GM20431 (cell line): ENCODE measurements at regions not wholly inside any gene's neighbourhood (a gene's known extent, or its start where the extent isn't known, plus 50 kb on each side); places are given as distances from the start of the nearest gene placed in this dataset.

Experiments used
- in situ Hi-C: fragments of 300-500 bp; cut with MseI, MboI; formaldehyde crosslinking; loops from one replicate; pipeline ENCODE4 v1.15.0; 2020; ENCODE audit warnings: low sequenced_read_pairs; ENCODE audit not compliant: unreplicated experiment

GRCh38 chr1:117678246-117678977 is 72.6 kb downstream of the TENT5C start:
- in situ Hi-C loops: loop anchor here (10.0 kb wide), 1 partner anchor 144 kb away; no protein-coding TSS in a partner anchor

GRCh38 chr1:117679299-117679698 is 73.5 kb downstream of the TENT5C start:
- in situ Hi-C loops: loop anchor here (10.0 kb wide), 1 partner anchor 144 kb away; no protein-coding TSS in a partner anchor

GRCh38 chr1:117679868-117680267 is 74.0 kb downstream of the TENT5C start:
- in situ Hi-C loops: loop anchor here (10.0 kb wide), 1 partner anchor 145 kb away; no protein-coding TSS in a partner anchor

DNA sequence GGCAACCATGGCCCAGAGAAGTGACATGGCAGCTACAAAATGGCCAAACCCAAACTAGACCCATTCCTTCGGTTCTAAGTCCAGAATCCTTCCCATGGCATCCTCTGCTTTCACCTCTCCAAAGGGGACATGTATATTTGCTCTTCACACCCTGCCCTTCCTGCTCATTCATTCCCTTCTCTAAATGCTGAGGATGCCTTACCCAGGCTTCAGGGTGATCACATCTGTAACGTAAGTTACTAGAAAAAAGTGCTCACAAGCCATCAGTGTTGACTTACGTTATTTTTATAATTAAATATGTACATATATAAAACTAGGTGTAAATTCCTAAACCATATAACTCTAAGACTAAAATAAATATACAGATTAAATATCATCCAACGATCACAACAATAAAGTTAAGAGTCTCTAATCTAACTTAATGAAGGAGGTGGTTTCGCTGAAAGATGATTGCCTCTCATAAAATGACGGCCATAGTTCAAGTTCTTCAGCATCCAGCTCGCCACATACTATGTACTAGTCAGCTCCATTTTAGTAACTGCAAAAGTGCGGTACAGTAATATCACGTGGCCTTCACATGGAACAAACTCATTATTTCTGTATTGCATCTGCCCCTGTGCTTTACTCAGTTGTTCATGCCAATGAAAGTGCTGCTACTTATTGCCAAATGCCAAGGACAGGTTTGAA is 74.6 kb downstream of the TENT5C start:
- in situ Hi-C loops: no loop called here

DNA sequence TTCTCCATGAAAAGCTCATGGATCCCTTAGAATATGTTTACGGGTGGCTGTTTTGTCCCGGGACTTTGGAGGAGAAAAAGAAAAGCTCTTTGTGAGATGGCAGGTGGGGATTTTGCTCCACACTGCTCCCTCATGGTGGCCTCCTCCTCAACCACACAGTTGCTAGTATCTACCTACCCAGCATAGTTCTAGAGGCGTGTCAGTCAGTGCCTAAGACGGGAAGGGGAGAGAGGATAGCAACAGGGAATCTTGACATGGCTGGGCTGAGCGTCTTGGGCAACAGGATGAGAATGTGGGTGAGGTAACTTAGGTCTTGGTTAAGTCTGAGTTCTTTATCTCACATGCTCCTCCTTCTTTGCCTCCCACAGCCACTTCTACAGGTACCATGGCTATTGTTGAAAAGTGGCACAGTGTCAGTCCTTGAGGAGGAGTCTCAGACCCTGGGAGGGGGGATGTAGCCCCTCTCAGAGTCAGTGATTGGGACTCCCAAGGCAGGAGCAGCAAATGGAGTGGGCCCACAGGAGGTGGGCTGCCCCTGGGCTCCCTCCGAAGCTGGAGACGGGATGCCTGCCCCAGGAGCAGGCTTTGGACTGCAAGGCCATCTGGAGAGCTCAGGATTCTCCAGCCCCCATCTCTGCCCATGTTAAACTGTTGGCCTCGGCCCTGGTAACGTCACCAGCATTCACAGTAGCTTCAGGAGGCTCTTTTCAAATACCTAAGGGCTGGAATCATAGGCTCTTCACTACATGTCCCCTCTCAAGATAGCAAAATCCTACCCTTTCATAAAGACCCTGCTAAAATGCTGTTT is 75.4 kb downstream of the TENT5C start:
- in situ Hi-C loops: no loop called here

DNA sequence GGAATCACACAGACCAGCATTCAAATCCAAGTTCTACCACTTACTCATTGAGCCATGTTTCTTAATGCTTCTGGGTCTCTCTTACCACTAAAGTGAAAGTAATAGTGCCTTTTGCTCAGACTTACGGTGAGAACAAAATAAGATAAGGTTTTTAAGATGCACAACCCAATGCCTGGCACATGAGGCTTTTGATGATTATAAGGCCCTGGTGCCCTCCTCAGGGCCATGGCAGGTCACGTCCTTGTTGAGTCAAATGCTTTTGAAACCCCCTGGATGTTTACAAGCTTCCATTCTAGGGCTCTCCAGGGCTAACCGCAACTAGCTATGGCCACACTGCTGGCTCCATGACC is 76.0 kb downstream of the TENT5C start:
- in situ Hi-C loops: no loop called here

DNA sequence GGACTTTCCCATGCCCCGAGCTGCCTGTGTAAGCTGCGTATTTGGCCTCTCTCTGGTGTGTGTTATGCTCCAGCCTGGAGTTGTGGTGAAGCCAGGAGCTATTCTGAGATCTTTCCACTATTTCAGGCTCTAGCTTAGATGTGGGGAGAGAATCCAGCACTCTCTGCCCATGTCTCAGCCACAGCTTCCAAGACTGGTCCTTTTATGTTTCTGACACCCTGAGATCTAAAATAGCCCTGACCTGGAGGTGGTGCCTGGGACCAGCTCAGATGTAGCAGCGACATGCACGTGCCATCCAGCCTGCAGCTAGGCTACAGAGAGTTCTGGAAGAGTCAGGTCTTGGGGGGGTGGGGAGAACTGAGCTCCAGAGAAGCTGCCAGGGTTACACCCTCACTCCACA is 76.5 kb downstream of the TENT5C start:
- in situ Hi-C loops: no loop called here

GRCh38 chr1:117683571-117684285 is 77.9 kb downstream of the TENT5C start:
- in situ Hi-C loops: no loop called here

DNA sequence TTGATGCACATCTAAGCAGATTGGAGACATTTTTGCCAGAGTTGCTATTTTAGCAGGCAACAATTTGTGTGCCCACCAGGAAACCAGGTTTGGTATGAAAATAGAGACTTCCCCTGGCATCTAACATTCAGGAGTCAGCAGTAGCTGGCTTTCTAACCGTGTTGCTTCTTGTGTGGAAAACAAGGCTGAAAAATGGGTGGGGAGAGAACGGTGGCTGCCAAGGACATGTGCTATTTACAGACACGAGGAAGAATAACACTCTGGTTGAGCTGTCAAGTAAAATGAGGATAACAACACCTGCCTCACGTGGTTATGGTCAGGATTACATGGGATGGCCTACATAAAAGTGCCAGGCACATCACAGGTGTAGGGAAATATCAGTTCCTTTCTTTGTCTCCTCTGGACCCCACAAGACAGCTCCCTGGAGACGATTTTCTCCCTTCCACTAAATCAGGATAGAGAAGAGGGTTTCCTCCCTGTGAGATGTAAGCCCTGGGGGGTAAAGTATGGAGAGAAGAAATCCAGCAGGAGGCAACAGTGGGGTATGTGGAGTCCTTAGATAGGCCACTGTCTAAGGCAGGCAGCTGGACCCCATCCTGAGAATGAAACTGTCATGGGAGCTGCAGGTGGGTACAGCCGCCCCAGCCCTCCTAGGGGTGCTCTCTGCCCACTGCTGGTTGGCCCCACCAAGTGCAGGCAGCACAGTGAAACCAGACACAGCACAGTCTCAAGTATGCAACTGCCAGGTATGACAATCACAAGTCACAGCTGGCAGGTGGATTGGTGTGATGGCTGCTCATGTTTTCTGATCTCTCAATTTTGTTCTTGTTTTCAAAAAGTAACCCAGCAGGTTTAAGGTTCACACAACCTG is 80.3 kb downstream of the TENT5C start:
- in situ Hi-C loops: no loop called here

- in situ Hi-C loops: no loop called here
These were observed 81.1 kb downstream of the TENT5C start for GRCh38 chr1:117686907-117687306.

DNA sequence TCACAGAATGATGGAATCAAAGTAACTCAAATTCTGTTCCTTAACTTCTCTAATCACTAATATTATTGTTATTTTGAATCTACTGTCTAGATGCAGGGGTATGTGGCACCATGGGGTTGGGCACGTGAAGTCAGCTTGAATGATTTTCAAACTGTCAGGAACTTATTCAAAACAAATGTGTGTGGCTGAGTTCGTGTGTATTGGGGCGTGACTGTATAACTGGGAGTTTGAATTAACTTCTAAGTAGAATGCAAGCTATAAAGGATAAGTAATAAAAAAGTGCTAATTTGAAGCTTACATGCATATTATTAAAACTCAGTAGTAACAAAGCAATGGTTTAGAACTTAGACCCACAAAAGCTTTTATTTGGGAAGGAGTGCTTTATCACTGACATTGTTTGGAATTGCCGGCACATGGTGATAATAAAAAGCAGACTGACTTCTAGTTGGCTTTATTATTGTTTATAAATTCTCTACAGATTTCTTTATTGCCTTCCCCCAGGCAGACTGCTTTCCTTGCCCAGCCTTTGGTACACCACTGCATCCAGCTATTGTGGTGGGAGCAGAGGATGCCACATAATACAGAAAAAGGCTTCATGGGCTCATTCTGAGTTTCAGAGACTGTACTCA is 84.3 kb downstream of the TENT5C start:
- in situ Hi-C loops: no loop called here

DNA sequence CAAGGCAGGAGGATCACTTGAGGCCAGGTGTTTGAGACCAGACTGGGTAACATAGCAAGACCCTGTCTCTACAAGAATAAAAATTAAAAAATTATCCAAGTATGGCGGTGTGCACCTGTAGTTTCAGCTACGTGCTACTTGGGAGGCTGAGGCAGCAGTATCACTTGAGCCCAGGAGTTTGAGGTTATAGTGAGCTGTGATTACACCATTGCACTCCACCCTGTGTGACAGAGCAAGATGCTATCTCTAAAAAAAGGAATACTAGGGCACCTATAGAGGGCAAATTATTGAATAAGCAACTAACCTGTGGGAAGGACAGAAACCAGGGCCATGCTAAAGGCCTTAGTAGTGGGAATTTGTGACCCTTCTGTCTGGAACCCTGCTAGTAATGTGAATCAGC is 86.1 kb downstream of the TENT5C start:
- in situ Hi-C loops: no loop called here

DNA sequence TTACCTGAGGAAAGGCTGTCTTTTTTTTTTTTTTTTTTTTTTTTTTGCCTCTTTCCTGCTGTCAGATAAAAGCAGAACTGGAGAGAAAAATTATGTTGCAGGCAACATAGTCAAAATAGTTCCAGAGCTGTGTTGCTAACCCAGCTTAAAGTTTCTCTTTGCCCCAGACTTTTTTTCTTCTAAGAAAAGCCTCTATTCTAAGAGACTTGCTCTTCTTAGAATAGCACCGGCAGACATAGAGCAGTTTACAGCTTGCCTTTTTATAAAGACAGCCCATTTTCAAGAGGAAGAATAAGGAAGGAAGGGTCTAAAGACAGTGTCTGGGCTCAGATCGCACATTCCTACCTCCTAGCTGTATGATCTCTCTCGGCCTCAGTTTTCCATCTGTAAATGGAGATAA is 88.7 kb downstream of the TENT5C start:
- in situ Hi-C loops: no loop called here

GRCh38 chr1:117695796-117696490 is 90.1 kb downstream of the TENT5C start:
- in situ Hi-C loops: no loop called here

- in situ Hi-C loops: no loop called here
These were observed 90.7 kb downstream of the TENT5C start for GRCh38 chr1:117696561-117696960.

DNA sequence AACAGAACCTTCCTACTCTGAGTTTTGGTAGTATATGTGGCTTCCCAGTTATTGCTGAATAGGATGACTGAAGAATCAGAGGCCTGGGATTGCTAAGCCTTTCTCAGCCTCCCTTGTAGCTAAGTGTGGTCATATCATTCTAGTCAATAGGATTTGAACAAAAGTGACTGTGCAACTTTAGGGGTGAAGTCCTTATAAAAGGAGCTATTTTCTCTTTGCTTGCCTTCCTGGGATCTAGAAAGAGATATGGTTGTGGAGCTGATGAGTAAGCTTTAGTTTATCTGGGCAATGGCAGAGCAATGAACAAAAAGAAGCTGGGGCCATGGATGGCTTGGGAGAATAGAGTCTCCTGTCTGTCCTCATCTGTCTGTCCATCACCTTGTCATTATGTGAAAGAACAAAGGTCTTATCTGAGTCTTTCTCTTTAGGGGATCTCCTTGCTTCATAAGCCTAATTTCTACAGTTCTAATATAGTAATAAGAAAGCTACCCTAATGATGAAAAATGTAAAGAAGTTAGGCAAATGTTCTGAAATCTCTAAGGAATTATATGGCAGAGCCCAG is 91.5 kb downstream of the TENT5C start:
- in situ Hi-C loops: no loop called here

- in situ Hi-C loops: no loop called here
These were observed 92.7 kb downstream of the TENT5C start for GRCh38 chr1:117698398-117699160.
